ENCODE measurements at regions not wholly inside any gene's neighbourhood (a gene's known extent, or its start where the extent isn't known, plus 50 kb on each side); places are given as distances from the start of the nearest gene placed in this dataset.

DNA sequence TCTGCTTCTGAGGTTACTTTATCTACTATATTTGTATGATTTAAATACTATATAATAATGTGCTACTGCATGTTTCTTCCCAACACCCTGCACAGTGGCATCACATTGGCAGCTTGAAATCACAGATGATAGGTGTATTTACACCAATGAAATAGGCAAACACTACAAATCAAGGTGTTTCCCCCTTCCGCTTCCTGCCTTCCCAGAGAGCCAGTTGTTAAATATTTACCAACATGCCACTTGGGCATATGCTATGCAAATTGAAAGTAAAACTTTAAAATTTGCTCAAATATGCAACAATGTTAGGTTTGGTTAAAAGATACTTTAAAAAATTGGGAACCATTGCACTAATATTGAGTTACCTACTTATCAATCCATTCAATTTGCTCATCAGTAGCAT lies 58.2 kb upstream of the SMARCA2 start:
- Mint-ChIP-seq H3K36me3 (ENCODE audit: low read depth) (no peaks in the 10 kb centered on the region), H3K4me3 (no peak overlapping the region), H3K27ac (no peak overlapping the region), H3K4me1 (peaks cover 9% of the 10 kb centered on the region), H3K9me3 (no peaks in the 10 kb centered on the region), H3K27me3 (ENCODE audit: insufficient read depth, low read depth, poor library complexity) (no peaks in the 10 kb centered on the region)
- ATAC-seq (no peak), DNase-seq (ENCODE audit: low spot score) (no peak)
- no peaks in the 10 kb centered on the region for H3K36me3 ChIP-seq (ENCODE audit: insufficient read depth)
- H4K20me1 ChIP-seq (replicated peaks; ENCODE audit: insufficient read depth) = no peaks in the 10 kb centered on the region
- no peak overlapping the region for H3K4me2 ChIP-seq
- no peak overlapping the region for H3K4me3 ChIP-seq
- peaks cover 3% of the 10 kb centered on the region; the same call in 1 of the 2 replicates for H3K9me2 ChIP-seq (ENCODE audit: insufficient read depth)
- no peaks in the 10 kb centered on the region for H3K79me2 ChIP-seq (replicated peaks; ENCODE audit: insufficient read depth)
- no peaks in the 10 kb centered on the region for H3F3A ChIP-seq (replicated peaks; ENCODE audit: low read depth)
- TF ChIP-seq EZH2phosphoT487 (IDR thresholded peaks at IDR 0.05; ENCODE audit: unreplicated experiment) (no peak), JUNB (IDR thresholded peaks at IDR 0.05; ENCODE audit: unreplicated experiment) (no peak)
- TF ChIP-seq, protein P1, sequence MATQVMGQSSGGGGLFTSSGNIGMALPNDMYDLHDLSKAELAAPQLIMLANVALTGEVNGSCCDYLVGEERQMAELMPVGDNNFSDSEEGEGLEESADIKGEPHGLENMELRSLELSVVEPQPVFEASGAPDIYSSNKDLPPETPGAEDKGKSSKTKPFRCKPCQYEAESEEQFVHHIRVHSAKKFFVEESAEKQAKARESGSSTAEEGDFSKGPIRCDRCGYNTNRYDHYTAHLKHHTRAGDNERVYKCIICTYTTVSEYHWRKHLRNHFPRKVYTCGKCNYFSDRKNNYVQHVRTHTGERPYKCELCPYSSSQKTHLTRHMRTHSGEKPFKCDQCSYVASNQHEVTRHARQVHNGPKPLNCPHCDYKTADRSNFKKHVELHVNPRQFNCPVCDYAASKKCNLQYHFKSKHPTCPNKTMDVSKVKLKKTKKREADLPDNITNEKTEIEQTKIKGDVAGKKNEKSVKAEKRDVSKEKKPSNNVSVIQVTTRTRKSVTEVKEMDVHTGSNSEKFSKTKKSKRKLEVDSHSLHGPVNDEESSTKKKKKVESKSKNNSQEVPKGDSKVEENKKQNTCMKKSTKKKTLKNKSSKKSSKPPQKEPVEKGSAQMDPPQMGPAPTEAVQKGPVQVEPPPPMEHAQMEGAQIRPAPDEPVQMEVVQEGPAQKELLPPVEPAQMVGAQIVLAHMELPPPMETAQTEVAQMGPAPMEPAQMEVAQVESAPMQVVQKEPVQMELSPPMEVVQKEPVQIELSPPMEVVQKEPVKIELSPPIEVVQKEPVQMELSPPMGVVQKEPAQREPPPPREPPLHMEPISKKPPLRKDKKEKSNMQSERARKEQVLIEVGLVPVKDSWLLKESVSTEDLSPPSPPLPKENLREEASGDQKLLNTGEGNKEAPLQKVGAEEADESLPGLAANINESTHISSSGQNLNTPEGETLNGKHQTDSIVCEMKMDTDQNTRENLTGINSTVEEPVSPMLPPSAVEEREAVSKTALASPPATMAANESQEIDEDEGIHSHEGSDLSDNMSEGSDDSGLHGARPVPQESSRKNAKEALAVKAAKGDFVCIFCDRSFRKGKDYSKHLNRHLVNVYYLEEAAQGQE (IDR thresholded peaks at IDR 0.05; ENCODE audit: unreplicated experiment) = no peak
- no peak overlapping the region for H3K27ac ChIP-seq (ENCODE audit: low read depth)
- H3K4me1 ChIP-seq (ENCODE audit: insufficient read depth) = peaks cover 12% of the 10 kb centered on the region
- no peaks in the 10 kb centered on the region for H3K27me3 ChIP-seq (ENCODE audit: insufficient read depth)
- H2AFZ ChIP-seq = no peak overlapping the region

DNA sequence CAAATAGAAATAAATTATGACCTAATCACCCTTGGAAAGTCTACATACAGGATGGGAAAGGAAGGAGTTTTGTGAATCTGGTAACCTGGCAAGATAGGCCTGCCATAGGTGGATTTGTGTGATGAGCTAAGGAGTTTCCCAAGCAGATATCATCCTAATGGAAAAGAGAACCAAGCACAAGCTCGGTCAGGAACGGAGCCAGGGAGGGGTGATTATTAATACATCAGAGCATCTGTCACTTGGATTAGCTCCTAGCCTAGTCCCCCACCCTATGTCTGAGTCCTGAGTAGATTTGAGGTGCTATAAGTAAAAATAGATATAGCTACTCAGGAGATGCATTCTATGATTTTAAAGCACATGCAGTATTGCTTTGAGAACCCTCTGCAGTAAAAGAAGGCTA lies 57.3 kb upstream of the SMARCA2 start:
- H3K27ac Mint-ChIP-seq = no peak overlapping the region
- TF ChIP-seq JUNB (IDR thresholded peaks at IDR 0.05; ENCODE audit: unreplicated experiment) (no peak), EZH2phosphoT487 (IDR thresholded peaks at IDR 0.05; ENCODE audit: unreplicated experiment) (no peak), CREB1 (CRISPR knock-in tag; IDR thresholded peaks at IDR 0.05; ENCODE audit: low read depth) (no peak), ZNF114 (CRISPR knock-in tag; IDR thresholded peaks at IDR 0.05) (no peak)
- no peaks in the 10 kb centered on the region for H4K20me1 ChIP-seq (replicated peaks; ENCODE audit: insufficient read depth)
- H3K9me3 Mint-ChIP-seq = no peaks in the 10 kb centered on the region
- no peak overlapping the region for H3K4me2 ChIP-seq
- no peaks in the 10 kb centered on the region for H3K36me3 Mint-ChIP-seq (ENCODE audit: low read depth)
- H3K4me3 ChIP-seq = no peak overlapping the region
- DNase-seq (ENCODE audit: low spot score) (no peak), ATAC-seq (no peak)
- no peak overlapping the region for H3K4me3 Mint-ChIP-seq
- H3K27ac ChIP-seq (ENCODE audit: low read depth) = no peak overlapping the region
- no peaks in the 10 kb centered on the region for H3K79me2 ChIP-seq (replicated peaks; ENCODE audit: insufficient read depth)
- H3K4me1 Mint-ChIP-seq = peaks cover 9% of the 10 kb centered on the region
- no peak overlapping the region for H2AFZ ChIP-seq
- no peaks in the 10 kb centered on the region for H3K36me3 ChIP-seq (ENCODE audit: insufficient read depth)
- H3K4me1 ChIP-seq (ENCODE audit: insufficient read depth) = peaks cover 3% of the 10 kb centered on the region
- H3K27me3 Mint-ChIP-seq (ENCODE audit: insufficient read depth, low read depth, poor library complexity) = no peaks in the 10 kb centered on the region
- no peaks in the 10 kb centered on the region for H3K27me3 ChIP-seq (ENCODE audit: insufficient read depth)
- no peaks in the 10 kb centered on the region for H3F3A ChIP-seq (replicated peaks; ENCODE audit: low read depth)
- peaks cover 3% of the 10 kb centered on the region; the same call in 1 of the 2 replicates for H3K9me2 ChIP-seq (ENCODE audit: insufficient read depth)

DNA sequence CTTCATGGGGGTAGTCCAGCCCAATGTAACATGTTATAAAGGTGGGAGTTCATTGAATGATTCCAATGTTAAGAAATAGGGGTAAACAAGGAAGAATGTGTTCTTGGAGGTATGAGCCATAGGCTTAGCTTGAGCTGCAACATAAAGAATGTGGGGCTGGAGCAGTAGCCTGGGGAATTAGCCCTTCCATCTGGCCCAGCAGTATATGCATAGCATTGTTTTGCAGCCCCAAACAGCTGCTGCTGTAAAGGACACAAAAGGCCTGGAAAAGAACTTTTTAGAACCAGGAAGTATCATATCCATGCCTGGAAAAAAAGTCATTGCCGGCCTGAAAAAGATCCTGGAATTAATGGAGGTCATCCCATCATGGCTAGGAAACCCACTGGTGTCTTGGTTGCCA lies 55.8 kb upstream of the SMARCA2 start:
- Mint-ChIP-seq H3K27me3 (ENCODE audit: insufficient read depth, low read depth, poor library complexity) (no peaks in the 10 kb centered on the region), H3K4me1 (peaks cover 9% of the 10 kb centered on the region), H3K36me3 (ENCODE audit: low read depth) (no peaks in the 10 kb centered on the region), H3K9me3 (no peaks in the 10 kb centered on the region), H3K4me3 (no peak overlapping the region), H3K27ac (no peak overlapping the region)
- Histone ChIP-seq H4K20me1 (replicated peaks; ENCODE audit: insufficient read depth) (no peaks in the 10 kb centered on the region), H3K27me3 (ENCODE audit: insufficient read depth) (no peaks in the 10 kb centered on the region), H3K36me3 (ENCODE audit: insufficient read depth) (no peaks in the 10 kb centered on the region), H3K4me3 (no peak overlapping the region), H3K4me1 (ENCODE audit: insufficient read depth) (peaks cover 3% of the 10 kb centered on the region; the same call in 1 of the 2 replicates), H3F3A (replicated peaks; ENCODE audit: low read depth) (no peaks in the 10 kb centered on the region), H2AFZ (no peak overlapping the region), H3K4me2 (no peak overlapping the region), H3K79me2 (replicated peaks; ENCODE audit: insufficient read depth) (no peaks in the 10 kb centered on the region), H3K9me2 (ENCODE audit: insufficient read depth) (peaks cover 3% of the 10 kb centered on the region; the same call in 1 of the 2 replicates), H3K27ac (ENCODE audit: low read depth) (no peak overlapping the region)
- ATAC-seq (peak; percentile 76), DNase-seq (ENCODE audit: low spot score) (peak; percentile 22)
- TF ChIP-seq, protein P2, sequence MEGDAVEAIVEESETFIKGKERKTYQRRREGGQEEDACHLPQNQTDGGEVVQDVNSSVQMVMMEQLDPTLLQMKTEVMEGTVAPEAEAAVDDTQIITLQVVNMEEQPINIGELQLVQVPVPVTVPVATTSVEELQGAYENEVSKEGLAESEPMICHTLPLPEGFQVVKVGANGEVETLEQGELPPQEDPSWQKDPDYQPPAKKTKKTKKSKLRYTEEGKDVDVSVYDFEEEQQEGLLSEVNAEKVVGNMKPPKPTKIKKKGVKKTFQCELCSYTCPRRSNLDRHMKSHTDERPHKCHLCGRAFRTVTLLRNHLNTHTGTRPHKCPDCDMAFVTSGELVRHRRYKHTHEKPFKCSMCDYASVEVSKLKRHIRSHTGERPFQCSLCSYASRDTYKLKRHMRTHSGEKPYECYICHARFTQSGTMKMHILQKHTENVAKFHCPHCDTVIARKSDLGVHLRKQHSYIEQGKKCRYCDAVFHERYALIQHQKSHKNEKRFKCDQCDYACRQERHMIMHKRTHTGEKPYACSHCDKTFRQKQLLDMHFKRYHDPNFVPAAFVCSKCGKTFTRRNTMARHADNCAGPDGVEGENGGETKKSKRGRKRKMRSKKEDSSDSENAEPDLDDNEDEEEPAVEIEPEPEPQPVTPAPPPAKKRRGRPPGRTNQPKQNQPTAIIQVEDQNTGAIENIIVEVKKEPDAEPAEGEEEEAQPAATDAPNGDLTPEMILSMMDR (conservative IDR thresholded peaks at IDR 0.05; ENCODE audit: low read depth in 2 of 2) = no peak
- TF ChIP-seq, protein P1 (IDR thresholded peaks at IDR 0.05; ENCODE audit: unreplicated experiment) = no peak
- TF ChIP-seq, protein P3, sequence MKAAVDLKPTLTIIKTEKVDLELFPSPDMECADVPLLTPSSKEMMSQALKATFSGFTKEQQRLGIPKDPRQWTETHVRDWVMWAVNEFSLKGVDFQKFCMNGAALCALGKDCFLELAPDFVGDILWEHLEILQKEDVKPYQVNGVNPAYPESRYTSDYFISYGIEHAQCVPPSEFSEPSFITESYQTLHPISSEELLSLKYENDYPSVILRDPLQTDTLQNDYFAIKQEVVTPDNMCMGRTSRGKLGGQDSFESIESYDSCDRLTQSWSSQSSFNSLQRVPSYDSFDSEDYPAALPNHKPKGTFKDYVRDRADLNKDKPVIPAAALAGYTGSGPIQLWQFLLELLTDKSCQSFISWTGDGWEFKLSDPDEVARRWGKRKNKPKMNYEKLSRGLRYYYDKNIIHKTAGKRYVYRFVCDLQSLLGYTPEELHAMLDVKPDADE (IDR thresholded peaks at IDR 0.05) = no peak
- TF ChIP-seq JUNB (IDR thresholded peaks at IDR 0.05; ENCODE audit: unreplicated experiment) = no peak
- no peak for TF ChIP-seq ZNF114 (CRISPR knock-in tag; IDR thresholded peaks at IDR 0.05)
- no peak for TF ChIP-seq STAT1 (IDR thresholded peaks at IDR 0.05; ENCODE audit: unreplicated experiment)

All from GM23338 (cell line).